Esophagus muscularis mucosa (tissue), 3 donors: ENCODE measurements at regions not wholly inside any gene's neighbourhood (a gene's known extent, or its start where the extent isn't known, plus 50 kb on each side); places are given as distances from the start of the nearest gene placed in this dataset.

Experiments used
- POLR2A ChIP-seq: fragments of 450-650 bp; IDR thresholded peaks from one replicate; pipeline ENCODE4 v1.6.1; 2017; ENCODE audit warnings: antibody characterized with exemption, moderate library complexity, mild to moderate bottlenecking, low read depth
- TF ChIP-seq, protein P1 (sequence below), 3 experiments: fragments of 200-600 bp in 2 of 3; fragments of 450-650 bp in 1 of 3; sonication (generic) in 2 of 3; IDR thresholded peaks; one replicate each; pipeline ENCODE4 v1.5.1; 2017 to 2019; ENCODE audit warnings: antibody characterized with exemption in 3 of 3, mild to moderate bottlenecking in 2 of 3, moderate library complexity in 1 of 3

- TF ChIP-seq, protein P1, sequence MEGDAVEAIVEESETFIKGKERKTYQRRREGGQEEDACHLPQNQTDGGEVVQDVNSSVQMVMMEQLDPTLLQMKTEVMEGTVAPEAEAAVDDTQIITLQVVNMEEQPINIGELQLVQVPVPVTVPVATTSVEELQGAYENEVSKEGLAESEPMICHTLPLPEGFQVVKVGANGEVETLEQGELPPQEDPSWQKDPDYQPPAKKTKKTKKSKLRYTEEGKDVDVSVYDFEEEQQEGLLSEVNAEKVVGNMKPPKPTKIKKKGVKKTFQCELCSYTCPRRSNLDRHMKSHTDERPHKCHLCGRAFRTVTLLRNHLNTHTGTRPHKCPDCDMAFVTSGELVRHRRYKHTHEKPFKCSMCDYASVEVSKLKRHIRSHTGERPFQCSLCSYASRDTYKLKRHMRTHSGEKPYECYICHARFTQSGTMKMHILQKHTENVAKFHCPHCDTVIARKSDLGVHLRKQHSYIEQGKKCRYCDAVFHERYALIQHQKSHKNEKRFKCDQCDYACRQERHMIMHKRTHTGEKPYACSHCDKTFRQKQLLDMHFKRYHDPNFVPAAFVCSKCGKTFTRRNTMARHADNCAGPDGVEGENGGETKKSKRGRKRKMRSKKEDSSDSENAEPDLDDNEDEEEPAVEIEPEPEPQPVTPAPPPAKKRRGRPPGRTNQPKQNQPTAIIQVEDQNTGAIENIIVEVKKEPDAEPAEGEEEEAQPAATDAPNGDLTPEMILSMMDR (IDR thresholded peaks at IDR 0.05), result no peak
- no peak for TF ChIP-seq POLR2A
Measured at GRCh38 chr13:88339271-88339741, 668.1 kb downstream of the SLITRK5 start.
